H1 (cell line): ENCODE measurements at regions not wholly inside any gene's neighbourhood (a gene's known extent, or its start where the extent isn't known, plus 50 kb on each side); places are given as distances from the start of the nearest gene placed in this dataset.

ENCODE experiments used
- ASH2L ChIP-seq: fragments of 200-600, 300-600 bp; sonication (generic); IDR thresholded peaks from one replicate; pipeline ENCODE4 v1.7.1; 2017; ENCODE audit warnings: low read length
- ATF3 ChIP-seq: IDR thresholded peaks from 2 replicates; pipeline ENCODE4 v1.6.1; 2011; ENCODE audit warnings: low read depth, mild to moderate bottlenecking, low read length; ENCODE audit not compliant: insufficient read depth
- CBX5 ChIP-seq: fragments of 300-800, 300-1000 bp; sonication (generic); IDR thresholded peaks from 2 replicates; pipeline ENCODE4 v1.7.1; 2016; ENCODE audit warnings: antibody characterized with exemption, low read length, low read depth
- RBBP5 ChIP-seq: IDR thresholded peaks from 2 replicates; pipeline ENCODE4 v1.7.1; 2012; ENCODE audit warnings: low read depth, mild to moderate bottlenecking, inconsistent platforms, low read length, moderate library complexity, borderline replicate concordance
- SIRT6 ChIP-seq: IDR thresholded peaks from one replicate; pipeline ENCODE4 v1.7.1; 2012; ENCODE audit warnings: low read length, inconsistent platforms
- SRF ChIP-seq: IDR thresholded peaks from 2 replicates; pipeline ENCODE4 v1.6.1; 2011; ENCODE audit warnings: mild to moderate bottlenecking, low read depth, low read length, moderate library complexity

- TF ChIP-seq ATF3 (no peak), RBBP5 (no peak), SIRT6 (no peak), SRF (no peak), ASH2L (no peak), CBX5 (no peak)
These were observed 236.3 kb upstream of the ADAMTS3 start (continued) for GRCh38 chr4:72805284-72805683.
